Skin of body (tissue), 1 donor: ENCODE measurements at regions not wholly inside any gene's neighbourhood (a gene's known extent, or its start where the extent isn't known, plus 50 kb on each side); places are given as distances from the start of the nearest gene placed in this dataset.

Experiments
- DNase-seq: peaks from one replicate; lab custom pipeline; 2025; lab: John Stamatoyannopoulos, UW

GRCh38 chr1:209213989-209214388 lies 369.5 kb upstream of the CAMK1G start:
- DNase-seq = no peak

DNA sequence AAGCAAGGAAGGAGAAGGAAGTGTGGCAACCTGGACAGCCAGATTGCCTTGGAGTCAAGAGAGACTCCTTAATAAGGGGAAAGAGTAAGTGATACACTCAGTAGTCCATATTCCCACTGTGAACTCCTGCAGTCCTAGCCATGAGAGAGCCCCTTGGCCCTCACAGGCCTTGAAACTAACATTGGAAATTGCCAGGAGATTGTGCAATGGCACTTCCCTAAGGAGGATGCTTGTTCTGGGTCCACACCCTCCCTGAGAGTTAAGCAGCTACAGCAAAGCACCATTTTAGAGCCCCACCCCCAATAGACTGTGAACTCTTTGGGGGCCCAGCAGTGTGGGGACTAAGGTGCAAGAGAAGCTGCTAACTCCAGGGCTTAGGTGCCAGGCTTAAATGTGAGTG lies 367.7 kb upstream of the CAMK1G start:
- DNase-seq = no peak

GRCh38 chr1:209218113-209218512 lies 365.4 kb upstream of the CAMK1G start:
- no peak for DNase-seq

DNA sequence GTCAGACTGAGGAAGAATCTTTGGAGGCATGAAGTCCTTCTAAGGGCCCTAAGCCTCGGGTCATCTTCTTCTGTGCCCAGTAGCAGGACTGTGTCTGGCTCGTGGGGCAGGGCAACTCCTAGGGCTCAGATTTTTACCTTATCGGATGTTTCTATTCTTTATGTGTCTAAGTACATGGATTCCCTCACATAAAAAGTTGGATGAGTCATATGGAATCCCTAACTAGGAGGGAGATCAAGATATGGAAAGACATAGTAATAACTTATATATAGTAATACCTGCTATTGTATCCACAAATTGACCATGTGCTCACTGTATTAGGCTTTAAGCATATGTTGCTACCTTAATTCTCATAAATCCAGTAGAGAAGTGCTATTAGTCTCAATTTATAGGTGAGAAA lies 364.5 kb upstream of the CAMK1G start:
- no peak for DNase-seq

- DNase-seq = no peak
Observed at GRCh38 chr1:209219791-209220524, 363.6 kb upstream of the CAMK1G start.

- no peak for DNase-seq
Observed at GRCh38 chr1:209222826-209223225, 360.7 kb upstream of the CAMK1G start.

- DNase-seq = no peak
Observed at GRCh38 chr1:209223791-209224190, 359.7 kb upstream of the CAMK1G start.

GRCh38 chr1:209224886-209225285 lies 358.6 kb upstream of the CAMK1G start:
- DNase-seq = no peak

GRCh38 chr1:209227171-209227570 lies 356.3 kb upstream of the CAMK1G start:
- DNase-seq = no peak

DNA sequence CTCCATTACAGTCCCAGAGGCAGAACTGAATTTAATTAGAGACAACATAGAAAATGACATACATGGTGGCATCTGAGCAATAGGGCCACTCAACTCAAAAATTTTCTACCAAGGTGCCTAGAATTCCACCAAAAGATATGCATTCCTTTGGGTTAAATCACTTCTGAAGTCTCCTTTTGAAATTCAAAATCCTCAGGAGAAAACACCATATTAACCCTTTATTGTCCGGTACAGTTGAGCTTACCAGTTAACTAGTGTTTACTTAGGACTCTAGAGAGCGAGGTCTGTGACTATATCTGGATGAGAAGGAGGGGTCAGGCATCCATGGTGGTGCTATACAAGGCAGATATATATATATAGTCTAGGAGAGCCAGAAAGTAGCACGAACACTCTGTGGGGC lies 355.6 kb upstream of the CAMK1G start:
- no peak for DNase-seq

GRCh38 chr1:209229494-209230061 lies 353.9 kb upstream of the CAMK1G start:
- DNase-seq = peak; percentile 31

- DNase-seq = no peak
Observed at GRCh38 chr1:209230314-209230713, 353.2 kb upstream of the CAMK1G start.

DNA sequence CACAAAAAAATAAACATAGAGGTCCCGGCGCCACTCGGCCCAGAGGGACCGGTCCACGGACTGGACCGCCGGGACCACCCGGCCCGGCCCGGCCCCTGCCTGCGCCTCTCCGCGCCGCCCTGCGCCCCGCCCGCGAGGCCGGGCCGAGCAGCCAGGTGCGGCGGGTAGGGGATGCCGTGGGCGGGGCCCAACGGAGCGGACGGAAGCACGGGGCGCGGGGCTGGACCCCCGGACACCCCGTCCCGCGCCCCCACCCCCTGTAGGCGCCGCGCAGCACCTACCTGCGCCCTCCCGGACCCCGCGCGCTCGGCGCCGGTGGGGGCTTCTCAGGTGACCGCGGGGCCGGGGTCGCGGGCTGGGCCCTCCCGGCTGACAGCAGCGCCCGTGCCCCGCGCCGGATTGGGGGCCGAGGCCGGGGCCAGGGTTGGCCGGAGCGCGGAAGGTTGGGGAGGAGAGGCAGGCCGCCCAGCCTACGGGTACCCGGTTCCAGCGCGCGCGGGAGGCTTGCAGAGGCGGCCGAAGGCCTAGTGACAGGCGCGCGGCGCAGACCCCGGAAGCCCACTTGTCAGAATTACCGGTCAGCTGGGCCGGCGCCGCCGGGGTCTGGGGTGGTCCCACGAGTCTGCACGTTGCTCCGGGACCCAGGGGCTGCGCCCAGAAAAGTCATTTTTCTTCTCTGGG lies 351.9 kb upstream of the CAMK1G start:
- no peak for DNase-seq

DNA sequence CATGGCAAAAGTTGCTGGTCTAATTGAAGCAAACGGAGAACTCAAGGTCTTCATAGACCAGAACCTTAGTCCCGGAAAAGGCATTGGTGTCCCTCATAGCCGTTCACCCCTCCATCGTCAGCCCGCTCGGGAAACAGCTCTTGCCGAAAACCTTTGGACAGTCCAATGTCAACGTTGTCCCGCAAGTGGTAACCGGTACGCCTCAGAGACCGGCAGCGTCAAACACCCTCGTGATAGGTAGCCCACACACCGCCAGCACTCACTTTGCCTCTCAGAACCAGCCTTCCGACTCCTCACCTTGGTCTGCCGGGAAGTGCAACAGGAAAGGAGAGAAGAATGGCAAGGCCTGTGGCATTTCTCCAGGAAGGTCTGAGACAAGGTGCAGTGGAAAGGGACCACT lies 351.3 kb upstream of the CAMK1G start:
- no peak for DNase-seq

GRCh38 chr1:209232759-209233158 lies 350.8 kb upstream of the CAMK1G start:
- no peak for DNase-seq

DNA sequence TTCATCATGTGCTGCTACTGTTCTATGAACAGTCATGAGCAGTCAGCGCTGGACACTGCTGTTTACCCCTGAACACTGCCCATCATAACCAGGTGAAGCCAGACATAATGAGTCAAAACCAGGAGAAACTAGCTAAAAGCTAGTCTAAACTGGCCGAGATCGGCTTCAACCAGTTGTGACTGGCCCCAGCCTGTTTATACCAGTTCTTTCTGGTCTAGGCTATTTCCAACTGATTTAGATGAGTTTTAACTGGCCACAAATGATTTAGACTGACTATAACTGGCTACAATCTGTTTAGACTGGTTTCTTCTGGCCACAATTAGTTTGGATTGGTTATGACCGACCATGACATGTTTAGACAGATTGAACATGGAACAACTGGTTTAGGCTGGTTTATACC lies 348.3 kb upstream of the CAMK1G start:
- no peak for DNase-seq

GRCh38 chr1:209238356-209238755 lies 345.2 kb upstream of the CAMK1G start:
- no peak for DNase-seq

DNA sequence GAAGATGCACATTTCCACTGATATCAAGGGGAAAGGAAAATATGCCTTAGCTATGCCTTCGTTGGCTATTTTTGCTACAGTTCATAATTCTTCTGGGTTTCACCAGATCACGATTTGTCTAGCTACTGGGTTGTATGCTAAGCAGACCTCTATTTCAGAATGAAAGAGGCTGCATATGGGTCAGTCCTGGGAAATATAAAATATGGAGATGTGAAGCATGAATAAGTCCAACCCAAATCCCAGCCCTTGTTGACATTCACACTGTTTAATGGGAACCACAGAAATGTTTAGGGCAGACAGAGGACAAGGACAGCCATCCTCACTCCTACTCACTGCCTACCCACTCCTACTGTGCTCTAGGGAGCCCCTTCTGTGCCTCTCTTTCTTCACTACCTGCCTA lies 343.2 kb upstream of the CAMK1G start:
- DNase-seq = no peak

- no peak for DNase-seq
Observed at GRCh38 chr1:209241487-209241886, 342.0 kb upstream of the CAMK1G start.

DNA sequence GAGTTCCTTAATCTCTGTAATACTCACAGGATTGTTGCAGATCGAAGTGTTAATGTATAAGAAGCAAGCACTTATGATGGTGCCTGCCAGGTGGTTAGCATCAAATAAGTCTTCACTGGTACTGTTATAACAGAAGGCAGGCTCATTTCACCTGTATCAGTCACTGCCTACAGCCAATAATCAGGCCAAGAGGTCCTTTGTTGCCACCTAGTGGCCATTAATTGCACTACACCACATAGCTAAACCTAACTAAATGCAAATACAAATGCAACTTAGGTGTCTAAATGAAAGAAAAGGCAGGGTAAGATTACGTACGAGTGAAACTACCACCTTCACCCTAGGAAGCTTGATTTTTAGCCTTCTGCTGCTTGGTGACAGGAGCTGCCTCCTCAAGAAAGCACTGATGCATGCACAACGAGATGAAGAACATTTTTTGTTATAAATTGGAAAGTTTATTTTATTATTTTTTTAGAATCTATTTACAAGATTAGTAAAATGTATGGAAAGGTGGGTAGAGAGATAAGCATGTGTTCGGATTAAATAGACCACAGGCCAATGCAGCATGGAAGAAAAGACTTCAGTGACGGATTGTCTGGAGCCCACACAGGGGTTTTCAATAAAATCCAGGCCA lies 334.8 kb upstream of the CAMK1G start:
- peak; percentile 17 for DNase-seq

DNA sequence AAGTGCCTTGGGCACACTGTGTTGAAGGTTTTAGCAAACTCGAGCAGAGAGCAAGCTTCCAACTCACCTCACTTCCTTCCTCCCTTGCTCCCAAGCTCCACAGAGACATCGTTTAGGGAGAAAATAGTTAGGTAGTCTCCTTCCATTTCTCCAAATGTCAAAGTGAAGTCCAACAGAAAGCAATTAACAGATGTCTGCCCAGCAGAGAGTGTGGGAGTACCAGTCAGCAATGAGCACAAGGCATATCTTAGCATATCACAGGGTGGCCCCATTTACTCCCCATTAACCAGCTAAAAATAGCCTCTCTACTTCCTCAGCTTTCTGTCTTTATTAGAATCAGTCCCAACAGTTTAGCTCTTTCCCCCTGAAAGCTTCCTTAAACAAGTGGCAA lies 334.2 kb upstream of the CAMK1G start:
- DNase-seq = no peak

GRCh38 chr1:209249785-209250440 lies 333.6 kb upstream of the CAMK1G start:
- DNase-seq = no peak
